Upper lobe of right lung (tissue), 1 donor: ENCODE measurements at regions not wholly inside any gene's neighbourhood (a gene's known extent, or its start where the extent isn't known, plus 50 kb on each side); places are given as distances from the start of the nearest gene placed in this dataset.

ENCODE experiments used
- ATAC-seq: fragments of 200-7000 bp; cut with Tn5 transposase; one replicate; pipeline ENCODE4 v1.9.1; 2020; ENCODE audit warnings: mild to moderate bottlenecking, moderate library complexity
- DNase-seq: peaks from one replicate; pipeline ENCODE4 v3.0.0-alpha.2; 2020
- H3K27ac ChIP-seq: fragments of 200-600 bp; one replicate; pipeline ENCODE4 v1.8.0; 2022
- H3K27me3 ChIP-seq: fragments of 200-600 bp; one replicate; pipeline ENCODE4 v1.8.0; 2022; ENCODE audit warnings: mild to moderate bottlenecking
- H3K36me3 ChIP-seq: fragments of 200-600 bp; one replicate; pipeline ENCODE4 v1.8.0; 2022
- H3K4me1 ChIP-seq: fragments of 200-600 bp; one replicate; pipeline ENCODE4 v1.8.0; 2022
- H3K4me3 ChIP-seq: fragments of 200-600 bp; one replicate; pipeline ENCODE4 v1.8.0; 2022; ENCODE audit warnings: mild to moderate bottlenecking
- H3K9me3 ChIP-seq: fragments of 200-600 bp; one replicate; pipeline ENCODE4 v1.8.0; 2022
- intact Hi-C: fragments of 100-400 bp; cut with DNase I; formaldehyde crosslinking; loops from one replicate; pipeline ENCODE4 v1.11.0; 2022
- TF ChIP-seq, protein P1 (sequence below): fragments of 200-600 bp; IDR thresholded peaks from one replicate; pipeline ENCODE4 v1.8.0; 2022; ENCODE audit warnings: antibody characterized with exemption
- donor health status: DM: no; HTN: yes; CAD: no; lungs with severe emphysema.

DNA sequence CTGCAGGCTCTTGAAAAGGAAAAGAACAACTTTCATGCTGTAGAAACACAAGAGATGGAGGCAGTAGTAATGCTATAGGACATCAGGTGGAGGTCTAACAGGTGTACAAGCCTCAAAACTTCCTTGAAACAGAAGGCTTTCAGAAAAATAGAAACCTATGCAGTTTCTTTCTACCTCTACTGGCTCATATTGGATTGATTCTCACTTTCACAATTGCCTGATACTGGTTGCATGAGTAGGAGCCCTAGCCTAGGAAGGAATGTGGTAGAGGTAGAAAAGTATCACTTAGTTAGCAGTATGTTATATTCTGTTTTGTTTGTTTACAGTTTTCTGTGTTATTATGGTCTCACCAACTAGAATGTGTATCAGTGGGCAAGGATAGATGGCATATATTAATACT lies 175.4 kb upstream of the GORAB start:
- Histone ChIP-seq H3K27me3 (no peaks in the 10 kb centered on the region), H3K9me3 (no peaks in the 10 kb centered on the region), H3K4me3 (no peak overlapping the region), H3K27ac (no peak overlapping the region), H3K36me3 (no peaks in the 10 kb centered on the region), H3K4me1 (no peaks in the 10 kb centered on the region)
- DNase-seq (no peak), ATAC-seq (no peak)
- TF ChIP-seq, protein P1, sequence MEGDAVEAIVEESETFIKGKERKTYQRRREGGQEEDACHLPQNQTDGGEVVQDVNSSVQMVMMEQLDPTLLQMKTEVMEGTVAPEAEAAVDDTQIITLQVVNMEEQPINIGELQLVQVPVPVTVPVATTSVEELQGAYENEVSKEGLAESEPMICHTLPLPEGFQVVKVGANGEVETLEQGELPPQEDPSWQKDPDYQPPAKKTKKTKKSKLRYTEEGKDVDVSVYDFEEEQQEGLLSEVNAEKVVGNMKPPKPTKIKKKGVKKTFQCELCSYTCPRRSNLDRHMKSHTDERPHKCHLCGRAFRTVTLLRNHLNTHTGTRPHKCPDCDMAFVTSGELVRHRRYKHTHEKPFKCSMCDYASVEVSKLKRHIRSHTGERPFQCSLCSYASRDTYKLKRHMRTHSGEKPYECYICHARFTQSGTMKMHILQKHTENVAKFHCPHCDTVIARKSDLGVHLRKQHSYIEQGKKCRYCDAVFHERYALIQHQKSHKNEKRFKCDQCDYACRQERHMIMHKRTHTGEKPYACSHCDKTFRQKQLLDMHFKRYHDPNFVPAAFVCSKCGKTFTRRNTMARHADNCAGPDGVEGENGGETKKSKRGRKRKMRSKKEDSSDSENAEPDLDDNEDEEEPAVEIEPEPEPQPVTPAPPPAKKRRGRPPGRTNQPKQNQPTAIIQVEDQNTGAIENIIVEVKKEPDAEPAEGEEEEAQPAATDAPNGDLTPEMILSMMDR = no peak
- intact Hi-C loops = no loop called here

GRCh38 chr1:170357750-170358149 lies 174.2 kb upstream of the GORAB start:
- ATAC-seq (no peak), DNase-seq (no peak)
- intact Hi-C loops = no loop called here
- Histone ChIP-seq H3K4me1 (no peaks in the 10 kb centered on the region), H3K27me3 (no peaks in the 10 kb centered on the region), H3K27ac (no peak overlapping the region), H3K4me3 (no peak overlapping the region), H3K36me3 (no peaks in the 10 kb centered on the region), H3K9me3 (no peaks in the 10 kb centered on the region)
- TF ChIP-seq, protein P1 = no peak

- no peaks in the 10 kb centered on the region for H3K9me3 ChIP-seq
- no peaks in the 10 kb centered on the region for H3K36me3 ChIP-seq
- H3K27ac ChIP-seq = no peak overlapping the region
- no peak for ATAC-seq
- TF ChIP-seq, protein P1 = no peak
- H3K4me3 ChIP-seq = no peak overlapping the region
- intact Hi-C loops = no loop called here
- no peaks in the 10 kb centered on the region for H3K27me3 ChIP-seq
- no peak for DNase-seq
- no peaks in the 10 kb centered on the region for H3K4me1 ChIP-seq
Observed at GRCh38 chr1:170360601-170361000, 171.4 kb upstream of the GORAB start.

DNA sequence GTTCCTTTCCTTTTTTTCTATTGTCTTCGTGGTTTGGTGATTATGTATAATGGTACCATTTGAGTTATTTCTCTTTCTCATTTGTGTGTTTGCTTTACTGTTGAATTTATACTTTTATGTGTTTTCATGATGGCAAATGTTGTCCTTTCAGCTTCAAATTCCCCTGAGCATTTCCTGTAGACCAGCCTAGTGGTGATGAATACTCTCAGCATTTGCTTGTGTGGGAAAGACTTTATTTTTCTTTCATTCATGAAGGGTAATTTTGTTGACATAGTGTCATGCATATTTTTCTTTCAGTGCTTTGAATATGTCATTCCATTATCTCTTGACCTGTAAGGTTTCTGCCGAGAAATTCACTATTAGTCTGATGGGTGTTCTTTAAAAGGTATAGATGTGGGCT lies 166.6 kb upstream of the GORAB start:
- no peaks in the 10 kb centered on the region for H3K27me3 ChIP-seq
- ATAC-seq (no peak), DNase-seq (no peak)
- TF ChIP-seq, protein P1 = no peak
- intact Hi-C loops = no loop called here
- H3K27ac ChIP-seq = no peak overlapping the region
- no peak overlapping the region for H3K4me3 ChIP-seq
- H3K36me3 ChIP-seq = no peaks in the 10 kb centered on the region
- no peaks in the 10 kb centered on the region for H3K4me1 ChIP-seq
- no peaks in the 10 kb centered on the region for H3K9me3 ChIP-seq

DNA sequence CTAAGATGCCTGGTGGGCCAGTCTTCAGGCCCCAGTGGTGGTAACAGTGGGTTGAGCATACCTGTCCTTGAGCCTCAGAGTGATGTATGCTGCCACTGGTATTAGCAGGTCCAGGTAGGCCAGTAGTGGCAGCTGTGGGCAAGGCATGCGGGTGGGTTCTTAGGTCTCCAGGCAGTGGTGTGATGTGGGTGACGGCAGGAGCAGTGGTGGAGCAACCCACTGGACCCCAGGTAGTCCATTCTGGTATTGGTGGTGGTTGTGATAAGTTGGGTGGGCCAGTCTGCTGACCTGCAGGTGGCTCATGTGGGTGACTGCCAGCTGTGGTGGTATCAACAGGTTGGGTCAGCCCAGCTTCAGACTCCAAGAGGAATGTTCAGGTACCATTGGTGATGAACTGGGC lies 165.0 kb upstream of the GORAB start:
- H3K27me3 ChIP-seq = no peaks in the 10 kb centered on the region
- TF ChIP-seq, protein P1 = no peak
- intact Hi-C loops = no loop called here

GRCh38 chr1:170367615-170368014 lies 164.4 kb upstream of the GORAB start:
- Histone ChIP-seq H3K36me3 (no peaks in the 10 kb centered on the region), H3K4me3 (no peak overlapping the region), H3K27ac (no peak overlapping the region), H3K9me3 (no peaks in the 10 kb centered on the region), H3K27me3 (no peaks in the 10 kb centered on the region), H3K4me1 (no peaks in the 10 kb centered on the region)
- ATAC-seq (no peak), DNase-seq (no peak)
- intact Hi-C loops = no loop called here
- TF ChIP-seq, protein P1 = no peak

More for the DNA sequence above, 165.0 kb upstream of the GORAB start:
- H3K4me3 ChIP-seq = no peak overlapping the region
- no peak overlapping the region for H3K27ac ChIP-seq
- H3K36me3 ChIP-seq = no peaks in the 10 kb centered on the region
- DNase-seq = no peak
- H3K4me1 ChIP-seq = no peaks in the 10 kb centered on the region
- ATAC-seq = no peak
- no peaks in the 10 kb centered on the region for H3K9me3 ChIP-seq
